NCI-H2107 treated with DMSO at 0.1 percent for 48 hours (cell line): ENCODE measurements at regions not wholly inside any gene's neighbourhood (a gene's known extent, or its start where the extent isn't known, plus 50 kb on each side); places are given as distances from the start of the nearest gene placed in this dataset.

Experiments
- DNase-seq: peaks from one replicate; lab custom pipeline; 2025; ENCODE audit not compliant: unreplicated experiment; lab: John Stamatoyannopoulos, UW

DNA sequence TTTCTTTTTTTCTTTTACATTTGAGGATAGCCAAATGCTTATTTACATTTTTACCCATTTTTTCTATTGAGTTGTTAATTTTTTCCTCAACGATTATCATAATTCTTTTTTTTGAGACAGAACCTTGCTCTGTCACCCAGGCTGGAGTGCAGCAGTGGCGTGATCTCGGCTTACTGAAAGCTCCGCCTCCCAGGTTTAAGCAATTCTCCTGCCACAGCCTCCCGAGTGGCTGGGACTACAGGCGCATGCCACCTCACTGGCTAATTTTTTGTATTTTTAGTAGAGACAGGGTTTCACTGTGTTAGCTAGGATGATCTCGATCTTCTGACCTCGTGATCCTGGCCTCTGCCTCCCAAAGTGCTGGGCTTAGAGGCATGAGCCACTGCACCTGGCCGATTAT, 208.7 kb downstream of the LIG4 start:
- DNase-seq = no peak

DNA sequence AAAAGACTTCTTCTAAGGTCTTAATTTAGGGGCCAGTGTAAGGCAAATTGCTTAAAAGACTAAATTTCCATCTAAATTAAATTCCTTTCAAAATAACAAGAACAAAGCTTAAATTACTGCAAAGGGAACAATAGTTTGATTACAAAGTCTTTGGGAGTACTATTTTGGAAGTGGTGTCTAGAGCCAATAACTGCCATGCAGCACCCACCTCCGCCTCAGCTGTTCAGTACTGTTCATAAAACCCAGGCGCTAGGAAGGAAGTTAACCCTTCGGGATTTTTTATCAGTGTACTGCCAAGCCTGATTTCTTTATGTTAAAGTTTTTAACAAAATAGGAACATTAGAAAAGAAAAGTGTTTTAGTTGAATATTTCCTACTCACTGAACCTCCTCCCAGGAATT, 210.1 kb downstream of the LIG4 start:
- DNase-seq = no peak

GRCh38 chr13:108003626-108004025, 211.7 kb downstream of the LIG4 start:
- no peak for DNase-seq

GRCh38 chr13:108000998-108001397, 214.3 kb downstream of the LIG4 start:
- DNase-seq = no peak

DNA sequence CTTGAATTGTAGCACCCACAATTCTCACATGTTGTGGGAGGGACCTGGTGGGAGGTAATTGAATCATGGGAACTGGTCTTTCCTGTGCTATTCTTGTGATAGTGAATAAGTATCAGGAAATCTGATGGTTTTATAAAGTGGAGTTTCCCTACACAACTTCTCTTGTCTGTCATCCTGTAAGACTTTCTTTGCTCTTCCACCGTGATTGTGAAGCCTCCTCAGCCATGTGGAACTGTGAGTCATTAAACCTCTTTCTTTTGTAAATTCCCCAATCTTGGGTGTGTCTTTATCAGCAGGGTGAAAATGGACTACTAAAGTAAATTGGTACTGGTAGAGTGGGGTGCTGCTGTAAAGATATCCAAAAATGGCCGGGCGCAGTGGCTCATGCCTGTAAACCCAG, 215.6 kb downstream of the LIG4 start:
- no peak for DNase-seq

DNA sequence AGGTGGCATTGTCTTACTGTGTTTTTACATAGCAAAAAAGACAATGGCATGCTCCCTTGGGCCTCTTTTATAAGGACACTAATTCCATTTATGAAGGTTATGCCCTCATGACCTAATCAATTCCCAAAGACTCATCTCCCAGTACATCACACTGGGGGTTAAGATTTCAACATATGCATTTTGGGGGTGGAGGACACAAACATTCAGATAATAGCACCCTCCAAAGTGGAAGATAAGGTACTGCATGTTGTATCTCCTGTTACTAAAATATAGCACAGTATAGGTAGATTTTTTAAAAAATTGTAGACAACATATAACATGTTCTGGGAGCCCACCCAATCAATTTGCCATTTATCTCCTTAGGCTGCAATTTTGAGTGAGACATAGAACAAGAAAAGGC, 221.2 kb downstream of the LIG4 start:
- no peak for DNase-seq

DNA sequence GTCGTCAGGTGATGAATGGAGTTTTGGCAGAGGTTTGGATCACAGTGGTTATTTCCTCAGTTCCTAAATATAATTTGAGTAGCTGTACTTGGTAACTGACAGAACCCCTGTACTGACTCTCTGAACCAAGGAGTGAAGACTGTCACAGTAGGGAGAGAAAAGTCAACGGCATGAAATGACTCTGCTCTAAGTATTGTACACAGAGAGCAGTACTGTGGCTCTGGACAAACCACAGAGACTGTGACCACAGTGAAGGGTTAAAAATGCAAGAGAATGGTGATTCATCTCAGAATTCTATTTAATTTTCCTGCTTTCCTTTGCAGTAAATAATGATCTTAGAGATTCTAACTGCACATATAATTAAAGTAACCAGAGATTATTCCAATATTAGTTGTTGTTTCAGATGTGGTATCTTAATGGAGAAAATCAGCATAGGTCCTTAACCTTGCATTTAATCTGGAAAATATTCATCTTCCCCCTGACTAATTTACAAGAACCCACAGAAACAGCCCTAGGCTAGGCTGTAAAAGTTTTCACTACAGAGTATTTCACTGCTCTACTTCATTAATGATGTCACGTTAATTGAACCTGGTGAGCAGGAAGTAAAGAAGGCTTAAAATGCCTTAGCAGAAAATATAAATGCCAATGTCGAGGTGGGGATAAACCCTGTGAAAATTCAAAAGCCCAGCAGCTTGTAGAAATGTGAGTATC, 221.9 kb downstream of the LIG4 start:
- no peak for DNase-seq

DNA sequence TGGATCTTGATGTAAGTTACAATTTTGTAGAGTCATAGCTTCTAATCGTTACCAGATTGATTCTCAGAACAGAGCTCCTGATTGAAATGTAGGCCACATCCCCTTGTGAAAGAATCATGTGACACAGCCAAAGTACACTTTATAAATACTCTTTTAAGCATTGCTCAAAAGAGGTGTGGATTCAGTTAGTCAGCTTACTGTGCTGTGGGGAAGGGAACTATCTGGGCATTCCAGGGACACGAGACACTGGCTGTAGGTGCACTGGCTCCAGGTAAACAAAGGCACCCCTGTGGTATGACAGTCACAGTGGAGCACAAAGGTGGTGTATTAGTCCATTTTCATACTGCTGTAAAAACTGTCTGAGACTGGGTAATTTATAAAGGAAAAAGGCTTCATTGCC, 222.8 kb downstream of the LIG4 start:
- no peak for DNase-seq

DNA sequence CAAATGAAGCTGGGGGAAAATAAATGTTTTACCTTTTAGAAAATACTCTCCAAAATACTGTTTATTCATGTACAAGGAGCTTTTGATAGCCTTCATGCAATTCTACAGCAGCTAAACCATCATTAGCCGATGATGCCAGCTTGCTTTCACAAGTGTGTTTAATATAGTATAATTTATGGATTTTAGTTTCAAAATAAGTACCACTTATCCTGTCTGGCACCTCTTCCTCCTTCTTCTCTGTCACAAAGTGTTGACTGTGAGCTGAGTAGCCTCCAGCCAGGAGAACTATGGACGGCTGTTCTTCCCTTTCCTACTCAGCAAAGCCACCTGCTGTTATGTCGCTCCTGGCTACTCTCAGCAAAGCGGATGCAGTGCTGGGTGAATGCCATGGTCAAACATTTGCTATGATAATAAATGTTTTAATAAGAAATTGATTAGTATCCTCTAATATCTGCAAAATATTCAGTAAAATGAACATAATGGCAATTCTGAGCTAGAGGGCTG, 238.2 kb downstream of the LIG4 start:
- no peak for DNase-seq

GRCh38 chr13:107976628-107977027, 238.7 kb downstream of the LIG4 start:
- no peak for DNase-seq

DNA sequence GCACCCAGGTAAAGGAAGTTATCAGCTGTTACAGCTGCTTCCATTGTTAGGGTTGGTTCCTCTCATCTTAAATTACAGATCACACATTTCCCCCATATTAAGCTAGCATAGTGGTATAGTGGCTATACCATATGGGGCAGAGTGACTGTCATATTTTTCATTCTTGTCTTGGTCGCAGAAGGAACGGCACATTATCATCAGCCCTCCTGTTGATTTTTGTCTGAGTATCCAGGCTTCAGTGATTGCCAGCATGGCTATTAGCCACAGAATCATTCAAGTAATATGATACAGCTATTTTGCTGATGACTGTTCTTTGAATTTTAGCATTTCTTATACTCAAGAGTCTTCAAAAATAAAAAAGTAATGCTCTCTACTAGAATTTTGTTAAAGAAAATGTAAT, 240.9 kb downstream of the LIG4 start:
- peak; percentile 4 for DNase-seq

GRCh38 chr13:107969546-107969945, 245.8 kb downstream of the LIG4 start:
- no peak for DNase-seq

DNA sequence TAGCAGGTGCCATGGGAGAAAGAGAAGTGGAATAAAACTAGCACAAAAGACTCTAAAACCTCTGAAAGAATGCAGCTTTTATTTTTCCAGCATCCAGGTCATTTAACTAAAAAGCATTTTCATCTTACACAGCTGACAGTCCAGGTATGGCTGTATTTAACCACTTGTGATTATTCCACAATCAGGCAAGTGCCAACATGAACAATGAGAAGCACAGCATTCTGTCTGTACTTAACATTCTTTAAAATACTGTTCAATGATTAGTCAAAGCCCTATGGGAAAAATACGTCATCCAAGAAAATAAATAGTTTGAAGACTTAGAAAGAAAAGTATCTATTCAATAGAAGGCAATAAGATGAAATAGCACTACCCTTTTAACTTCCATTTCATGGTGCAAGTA, 246.9 kb downstream of the LIG4 start:
- DNase-seq = no peak

- peak; percentile 41 for DNase-seq
Measured at GRCh38 chr13:107964395-107964794, 250.9 kb downstream of the LIG4 start.

- no peak for DNase-seq
Measured at GRCh38 chr13:107961849-107962608, 253.3 kb downstream of the LIG4 start.

GRCh38 chr13:107960301-107960700, 255.0 kb downstream of the LIG4 start:
- no peak for DNase-seq

DNA sequence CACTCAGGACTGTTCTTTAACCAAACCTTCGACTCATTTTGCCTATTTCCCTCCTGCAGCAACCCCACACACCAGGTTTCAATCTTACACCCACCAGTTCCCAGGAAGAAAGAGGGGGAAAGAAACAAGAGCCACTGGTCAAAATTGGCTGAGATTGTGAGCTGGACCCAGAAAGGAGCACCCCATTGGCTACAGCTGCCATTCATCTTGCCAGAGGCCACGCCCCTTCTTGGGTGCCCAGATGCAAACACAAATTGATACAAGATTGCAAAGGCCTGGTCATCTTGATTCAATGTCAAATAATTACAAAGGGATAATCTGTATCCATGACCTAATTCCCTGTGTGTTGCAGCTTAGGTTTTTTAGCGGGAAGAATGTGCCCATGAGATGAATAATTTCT, 258.4 kb downstream of the LIG4 start:
- DNase-seq = no peak

GRCh38 chr13:107942030-107942617, 273.2 kb downstream of the LIG4 start:
- no peak for DNase-seq

- DNase-seq = no peak
Measured at GRCh38 chr13:107941345-107942029, 273.8 kb downstream of the LIG4 start.

- DNase-seq = no peak
Measured at GRCh38 chr13:107937848-107938247, 277.5 kb downstream of the LIG4 start.

GRCh38 chr13:107931056-107931455, 284.3 kb downstream of the LIG4 start:
- DNase-seq = no peak

DNA sequence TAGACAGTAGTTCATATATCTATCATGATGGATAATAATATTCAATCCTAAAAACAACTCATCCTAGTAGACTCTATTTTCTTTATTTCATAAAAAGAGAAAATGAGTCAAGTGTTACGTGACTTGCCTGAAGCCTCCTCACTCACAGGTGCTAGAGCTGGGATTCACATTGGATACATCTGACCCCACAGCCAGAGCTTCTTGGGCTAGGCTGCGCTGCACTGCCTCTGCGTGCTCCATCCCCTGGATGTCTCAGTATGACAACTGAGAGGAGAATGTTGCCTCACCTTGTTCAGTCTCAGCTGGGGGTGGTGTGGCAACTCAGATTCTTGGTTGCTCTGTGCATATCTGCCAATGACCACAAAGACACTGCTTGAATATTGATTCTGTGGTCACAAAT, 286.6 kb downstream of the LIG4 start:
- no peak for DNase-seq
